Liver (tissue), 8 donors: ENCODE measurements at regions not wholly inside any gene's neighbourhood (a gene's known extent, or its start where the extent isn't known, plus 50 kb on each side); places are given as distances from the start of the nearest gene placed in this dataset.

Experiments used
- DNase-seq: peaks from one replicate; pipeline ENCODE4 v3.0.0-alpha.2; 2017; ENCODE audit warnings: low spot score
- H3K27ac ChIP-seq, 2 donors: one replicate each; pipeline ENCODE4 v1.7.0; 2013; ENCODE audit warnings: inconsistent platforms in 2 of 2, low read length in 2 of 2, control low read depth in 1 of 2, low read depth in 1 of 2, mild to moderate bottlenecking in 1 of 2
- H3K27me3 ChIP-seq, 4 donors: one replicate each; pipeline versions ENCODE4 v1.6.1 to v1.7.0; 2013; ENCODE audit warnings: low read length in 3 of 4, inconsistent platforms in 1 of 4, mild to moderate bottlenecking in 1 of 4, moderate library complexity in 1 of 4; ENCODE audit not compliant: control insufficient read depth in 4 of 4, insufficient read depth in 4 of 4
- H3K36me3 ChIP-seq, 4 donors: one replicate each; pipeline versions ENCODE4 v1.6.1 to v1.7.0; 2013; ENCODE audit warnings: low read length in 3 of 4, mild to moderate bottlenecking in 3 of 4, low read depth in 1 of 4, moderate library complexity in 1 of 4; ENCODE audit not compliant: control insufficient read depth in 4 of 4, insufficient read depth in 3 of 4
- H3K4me1 ChIP-seq, 4 donors: one replicate each; pipeline versions ENCODE4 v1.6.1 to v1.7.0; 2013; ENCODE audit warnings: low read length in 3 of 4, mild to moderate bottlenecking in 3 of 4, moderate library complexity in 1 of 4; ENCODE audit not compliant: control insufficient read depth in 4 of 4, insufficient read depth in 4 of 4
- H3K4me3 ChIP-seq, 3 donors: one replicate each; pipeline versions ENCODE4 v1.6.1 to v1.7.0; 2013; ENCODE audit warnings: low read length in 3 of 3, control low read depth in 1 of 3, low read depth in 1 of 3, mild to moderate bottlenecking in 1 of 3
- H3K9ac ChIP-seq, 2 donors: one replicate each; pipeline ENCODE4 v1.7.0; 2013; ENCODE audit warnings: low read length in 2 of 2, mild to moderate bottlenecking in 2 of 2, moderate library complexity in 2 of 2, control low read depth in 1 of 2, low read depth in 1 of 2
- H3K9me3 ChIP-seq, 4 donors: one replicate each; pipeline versions ENCODE4 v1.6.1 to v1.7.0; 2013; ENCODE audit warnings: low read length in 3 of 4; ENCODE audit not compliant: control insufficient read depth in 4 of 4
- CTCF ChIP-seq: fragments of 150-350 bp; IDR thresholded peaks from 2 replicates; pipeline ENCODE4 v1.5.1; 2017; ENCODE audit warnings: improper control_type of control experiment, low read depth, low read length; ENCODE audit not compliant: missing input control
- EGR1 ChIP-seq, 2 donors: IDR thresholded peaks; 2 replicates each; pipeline ENCODE4 v1.6.1; 2016 to 2018; ENCODE audit warnings: antibody characterized with exemption in 2 of 2, low read depth in 2 of 2
- FOXA1 ChIP-seq: IDR thresholded peaks from 2 replicates; pipeline ENCODE4 v1.6.1; 2016; ENCODE audit warnings: antibody characterized with exemption
- FOXA2 ChIP-seq: IDR thresholded peaks from 2 replicates; pipeline ENCODE4 v1.6.1; 2016; ENCODE audit warnings: antibody characterized with exemption
- GABPA ChIP-seq, 2 donors: IDR thresholded peaks in 1 of 2; conservative IDR thresholded peaks in 1 of 2; 2 replicates each; pipeline ENCODE4 v1.6.1; 2016; ENCODE audit warnings: antibody characterized with exemption in 2 of 2, mild to moderate bottlenecking in 1 of 2, moderate library complexity in 1 of 2
- HNF4A ChIP-seq, 2 donors: conservative IDR thresholded peaks; 2 replicates each; pipeline ENCODE4 v1.6.1; 2016; ENCODE audit warnings: antibody characterized with exemption in 2 of 2, mild to moderate bottlenecking in 2 of 2
- HNF4G ChIP-seq: IDR thresholded peaks from 2 replicates; pipeline ENCODE4 v1.6.1; 2016; ENCODE audit warnings: antibody characterized with exemption
- JUND ChIP-seq, 2 donors: IDR thresholded peaks; 2 replicates each; pipeline ENCODE4 v1.6.1; 2016; ENCODE audit warnings: antibody characterized with exemption in 2 of 2
- MAX ChIP-seq: IDR thresholded peaks from 2 replicates; pipeline ENCODE4 v1.6.1; 2016; ENCODE audit warnings: antibody characterized with exemption
- NR2F2 ChIP-seq: IDR thresholded peaks from 2 replicates; pipeline ENCODE4 v1.6.1; 2016; ENCODE audit warnings: antibody characterized with exemption
- RAD21 ChIP-seq, 2 donors: IDR thresholded peaks; 2 replicates each; pipeline ENCODE4 v1.6.1; 2016; ENCODE audit warnings: antibody characterized with exemption in 2 of 2, mild to moderate bottlenecking in 2 of 2
- RXRA ChIP-seq, 2 donors: IDR thresholded peaks; 2 replicates each; pipeline ENCODE4 v1.6.1; 2017 to 2018; ENCODE audit warnings: antibody characterized with exemption in 2 of 2, mild to moderate bottlenecking in 1 of 2
- SP1 ChIP-seq: IDR thresholded peaks from 2 replicates; pipeline ENCODE4 v1.6.1; 2018; ENCODE audit warnings: antibody characterized with exemption, mild to moderate bottlenecking
- TAF1 ChIP-seq: conservative IDR thresholded peaks from 2 replicates; pipeline ENCODE4 v1.6.1; 2016; ENCODE audit warnings: antibody characterized with exemption, mild to moderate bottlenecking
- YY1 ChIP-seq: IDR thresholded peaks from 2 replicates; pipeline ENCODE4 v1.6.1; 2016; ENCODE audit warnings: antibody characterized with exemption, mild to moderate bottlenecking
- WGBS: extraction: QIAGEN DNeasy Blood & Tissue Kit; methylation state at CpG from one replicate; pipeline ENCODE4 v1.1.7; 2013; 5-methylcytosine and 5-hydroxymethylcytosine counted together
- TF ChIP-seq, protein P1 (sequence below): IDR thresholded peaks from 2 replicates; pipeline ENCODE4 v1.6.1; 2016; ENCODE audit warnings: antibody characterized with exemption
- TF ChIP-seq, protein P2 (sequence below): IDR thresholded peaks from 2 replicates; pipeline ENCODE4 v1.6.1; 2016; ENCODE audit warnings: antibody characterized with exemption, mild to moderate bottlenecking
- TF ChIP-seq, protein P3 (sequence below): IDR thresholded peaks from 2 replicates; pipeline ENCODE4 v1.6.1; 2016; ENCODE audit warnings: antibody characterized with exemption
- donor health status: healthy.
- donor health status: healthy.
- donor health status: healthy.
- donor health status: healthy.
- donor health status: healthy.

- no peaks in the 10 kb centered on the region for H3K36me3 ChIP-seq
- H3K27me3 ChIP-seq: no peaks in the 10 kb centered on the region
- no peaks in the 10 kb centered on the region for H3K4me1 ChIP-seq
- no peak overlapping the region for H3K27ac ChIP-seq
- H3K9ac ChIP-seq: no peak overlapping the region
- no peak for DNase-seq
- TF ChIP-seq GABPA (IDR thresholded peaks at IDR 0.05 in 1 of 2, conservative IDR thresholded peaks at IDR 0.05 in 1 of 2) (no peak), CTCF (no peak), SP1 (no peak), TAF1 (no peak), FOXA1 (no peak), JUND (IDR thresholded peaks at IDR 0.05) (no peak), MAX (no peak), EGR1 (IDR thresholded peaks at IDR 0.05; ENCODE audit: low read depth in 2 of 2) (no peak), RAD21 (IDR thresholded peaks at IDR 0.05) (no peak), YY1 (no peak), HNF4A (conservative IDR thresholded peaks at IDR 0.05) (no peak), NR2F2 (no peak), HNF4G (no peak), FOXA2 (no peak), RXRA (IDR thresholded peaks at IDR 0.05) (no peak)
- TF ChIP-seq, protein P1, sequence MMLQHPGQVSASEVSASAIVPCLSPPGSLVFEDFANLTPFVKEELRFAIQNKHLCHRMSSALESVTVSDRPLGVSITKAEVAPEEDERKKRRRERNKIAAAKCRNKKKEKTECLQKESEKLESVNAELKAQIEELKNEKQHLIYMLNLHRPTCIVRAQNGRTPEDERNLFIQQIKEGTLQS: no peak
- TF ChIP-seq, protein P2, sequence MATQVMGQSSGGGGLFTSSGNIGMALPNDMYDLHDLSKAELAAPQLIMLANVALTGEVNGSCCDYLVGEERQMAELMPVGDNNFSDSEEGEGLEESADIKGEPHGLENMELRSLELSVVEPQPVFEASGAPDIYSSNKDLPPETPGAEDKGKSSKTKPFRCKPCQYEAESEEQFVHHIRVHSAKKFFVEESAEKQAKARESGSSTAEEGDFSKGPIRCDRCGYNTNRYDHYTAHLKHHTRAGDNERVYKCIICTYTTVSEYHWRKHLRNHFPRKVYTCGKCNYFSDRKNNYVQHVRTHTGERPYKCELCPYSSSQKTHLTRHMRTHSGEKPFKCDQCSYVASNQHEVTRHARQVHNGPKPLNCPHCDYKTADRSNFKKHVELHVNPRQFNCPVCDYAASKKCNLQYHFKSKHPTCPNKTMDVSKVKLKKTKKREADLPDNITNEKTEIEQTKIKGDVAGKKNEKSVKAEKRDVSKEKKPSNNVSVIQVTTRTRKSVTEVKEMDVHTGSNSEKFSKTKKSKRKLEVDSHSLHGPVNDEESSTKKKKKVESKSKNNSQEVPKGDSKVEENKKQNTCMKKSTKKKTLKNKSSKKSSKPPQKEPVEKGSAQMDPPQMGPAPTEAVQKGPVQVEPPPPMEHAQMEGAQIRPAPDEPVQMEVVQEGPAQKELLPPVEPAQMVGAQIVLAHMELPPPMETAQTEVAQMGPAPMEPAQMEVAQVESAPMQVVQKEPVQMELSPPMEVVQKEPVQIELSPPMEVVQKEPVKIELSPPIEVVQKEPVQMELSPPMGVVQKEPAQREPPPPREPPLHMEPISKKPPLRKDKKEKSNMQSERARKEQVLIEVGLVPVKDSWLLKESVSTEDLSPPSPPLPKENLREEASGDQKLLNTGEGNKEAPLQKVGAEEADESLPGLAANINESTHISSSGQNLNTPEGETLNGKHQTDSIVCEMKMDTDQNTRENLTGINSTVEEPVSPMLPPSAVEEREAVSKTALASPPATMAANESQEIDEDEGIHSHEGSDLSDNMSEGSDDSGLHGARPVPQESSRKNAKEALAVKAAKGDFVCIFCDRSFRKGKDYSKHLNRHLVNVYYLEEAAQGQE: no peak
- TF ChIP-seq, protein P3, sequence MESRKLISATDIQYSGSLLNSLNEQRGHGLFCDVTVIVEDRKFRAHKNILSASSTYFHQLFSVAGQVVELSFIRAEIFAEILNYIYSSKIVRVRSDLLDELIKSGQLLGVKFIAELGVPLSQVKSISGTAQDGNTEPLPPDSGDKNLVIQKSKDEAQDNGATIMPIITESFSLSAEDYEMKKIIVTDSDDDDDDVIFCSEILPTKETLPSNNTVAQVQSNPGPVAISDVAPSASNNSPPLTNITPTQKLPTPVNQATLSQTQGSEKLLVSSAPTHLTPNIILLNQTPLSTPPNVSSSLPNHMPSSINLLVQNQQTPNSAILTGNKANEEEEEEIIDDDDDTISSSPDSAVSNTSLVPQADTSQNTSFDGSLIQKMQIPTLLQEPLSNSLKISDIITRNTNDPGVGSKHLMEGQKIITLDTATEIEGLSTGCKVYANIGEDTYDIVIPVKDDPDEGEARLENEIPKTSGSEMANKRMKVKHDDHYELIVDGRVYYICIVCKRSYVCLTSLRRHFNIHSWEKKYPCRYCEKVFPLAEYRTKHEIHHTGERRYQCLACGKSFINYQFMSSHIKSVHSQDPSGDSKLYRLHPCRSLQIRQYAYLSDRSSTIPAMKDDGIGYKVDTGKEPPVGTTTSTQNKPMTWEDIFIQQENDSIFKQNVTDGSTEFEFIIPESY: no peak
- WGBS: 88% methylated on average over 1 of the region's 1 CpG
- no peak overlapping the region for H3K4me3 ChIP-seq
- H3K9me3 ChIP-seq: peaks cover 0 to 6% (median 0%) of the 10 kb centered on the region in 4 donors
These were observed 871.3 kb downstream of the AACS start for GRCh38 chr12:125936502-125936901.

- no peak overlapping the region for H3K4me3 ChIP-seq
- H3K27me3 ChIP-seq: no peaks in the 10 kb centered on the region
- H3K36me3 ChIP-seq: no peaks in the 10 kb centered on the region
- H3K9ac ChIP-seq: no peak overlapping the region
- no peaks in the 10 kb centered on the region for H3K4me1 ChIP-seq
- H3K9me3 ChIP-seq: no peaks in the 10 kb centered on the region
- H3K27ac ChIP-seq: no peak overlapping the region
- DNase-seq: no peak
- WGBS: 88% methylated on average over 2 of the region's 2 CpGs
- TF ChIP-seq HNF4G: no peak
- no peak for TF ChIP-seq RAD21 (IDR thresholded peaks at IDR 0.05)
- TF ChIP-seq, protein P2: no peak
- TF ChIP-seq, protein P1: no peak
- TF ChIP-seq TAF1: no peak
- TF ChIP-seq FOXA1: no peak
- TF ChIP-seq JUND (IDR thresholded peaks at IDR 0.05): no peak
- TF ChIP-seq SP1: no peak
- TF ChIP-seq, protein P3: no peak
- TF ChIP-seq YY1: no peak
- TF ChIP-seq NR2F2: no peak
- no peak for TF ChIP-seq MAX
These were observed 879.2 kb downstream of the AACS start for GRCh38 chr12:125944446-125944845.
